ENCODE measurements at regions not wholly inside any gene's neighbourhood (a gene's known extent, or its start where the extent isn't known, plus 50 kb on each side); places are given as distances from the start of the nearest gene placed in this dataset.

GRCh38 chr11:92763336-92763735 lies 206.1 kb upstream of the MTNR1B start:
- TF ChIP-seq TAF1 (IDR thresholded peaks at IDR 0.05; ENCODE audit: borderline replicate concordance, low read depth, low read length) (no peak), POLR2A (IDR thresholded peaks at IDR 0.05; ENCODE audit: low read depth, low read length) (no peak), POLR2AphosphoS5 (IDR thresholded peaks at IDR 0.05; ENCODE audit: low read depth, low read length) (no peak)
- no peak for FAIRE-seq
- DNase-seq (ENCODE audit: insufficient read length): no peak

GRCh38 chr11:92764128-92764527 lies 205.3 kb upstream of the MTNR1B start:
- DNase-seq (ENCODE audit: insufficient read length) (no peak), FAIRE-seq (peak; percentile 5)
- TF ChIP-seq TAF1 (IDR thresholded peaks at IDR 0.05; ENCODE audit: borderline replicate concordance, low read depth, low read length) (no peak), POLR2A (IDR thresholded peaks at IDR 0.05; ENCODE audit: low read depth, low read length) (no peak), POLR2AphosphoS5 (IDR thresholded peaks at IDR 0.05; ENCODE audit: low read depth, low read length) (no peak)

- FAIRE-seq (peak; percentile 78), DNase-seq (ENCODE audit: insufficient read length) (no peak)
- no peak for TF ChIP-seq POLR2AphosphoS5 (IDR thresholded peaks at IDR 0.05; ENCODE audit: low read depth, low read length)
- no peak for TF ChIP-seq TAF1 (IDR thresholded peaks at IDR 0.05; ENCODE audit: borderline replicate concordance, low read depth, low read length)
- no peak for TF ChIP-seq POLR2A (IDR thresholded peaks at IDR 0.05; ENCODE audit: low read depth, low read length)
Measured at GRCh38 chr11:92765082-92765840, 204.2 kb upstream of the MTNR1B start.

- DNase-seq (ENCODE audit: insufficient read length) (no peak), FAIRE-seq (peak; percentile 53)
- no peak for TF ChIP-seq POLR2AphosphoS5 (IDR thresholded peaks at IDR 0.05; ENCODE audit: low read depth, low read length)
- no peak for TF ChIP-seq POLR2A (IDR thresholded peaks at IDR 0.05; ENCODE audit: low read depth, low read length)
- no peak for TF ChIP-seq TAF1 (IDR thresholded peaks at IDR 0.05; ENCODE audit: borderline replicate concordance, low read depth, low read length)
Measured at GRCh38 chr11:92765965-92766371, 203.5 kb upstream of the MTNR1B start.

- DNase-seq (ENCODE audit: insufficient read length) (no peak), FAIRE-seq (no peak)
- no peak for TF ChIP-seq POLR2A (IDR thresholded peaks at IDR 0.05; ENCODE audit: low read depth, low read length)
- no peak for TF ChIP-seq TAF1 (IDR thresholded peaks at IDR 0.05; ENCODE audit: borderline replicate concordance, low read depth, low read length)
- no peak for TF ChIP-seq POLR2AphosphoS5 (IDR thresholded peaks at IDR 0.05; ENCODE audit: low read depth, low read length)
Measured at GRCh38 chr11:92766698-92767097, 202.8 kb upstream of the MTNR1B start.

- no peak for FAIRE-seq
- no peak for DNase-seq (ENCODE audit: insufficient read length)
- TF ChIP-seq TAF1 (IDR thresholded peaks at IDR 0.05; ENCODE audit: borderline replicate concordance, low read depth, low read length): no peak
- no peak for TF ChIP-seq POLR2A (IDR thresholded peaks at IDR 0.05; ENCODE audit: low read depth, low read length)
- TF ChIP-seq POLR2AphosphoS5 (IDR thresholded peaks at IDR 0.05; ENCODE audit: low read depth, low read length): no peak
Measured at GRCh38 chr11:92767416-92767815, 202.0 kb upstream of the MTNR1B start.

GRCh38 chr11:92768121-92768840 lies 201.2 kb upstream of the MTNR1B start:
- TF ChIP-seq TAF1 (IDR thresholded peaks at IDR 0.05; ENCODE audit: borderline replicate concordance, low read depth, low read length) (no peak), POLR2AphosphoS5 (IDR thresholded peaks at IDR 0.05; ENCODE audit: low read depth, low read length) (no peak), POLR2A (IDR thresholded peaks at IDR 0.05; ENCODE audit: low read depth, low read length) (no peak)
- no peak for DNase-seq (ENCODE audit: insufficient read length)
- FAIRE-seq: no peak

- no peak for FAIRE-seq
- DNase-seq (ENCODE audit: insufficient read length): no peak
- no peak for TF ChIP-seq POLR2A (IDR thresholded peaks at IDR 0.05; ENCODE audit: low read depth, low read length)
- TF ChIP-seq TAF1 (IDR thresholded peaks at IDR 0.05; ENCODE audit: borderline replicate concordance, low read depth, low read length): no peak
Measured at GRCh38 chr11:92769112-92769511, 200.3 kb upstream of the MTNR1B start.

GRCh38 chr11:92770419-92770818 lies 199.0 kb upstream of the MTNR1B start:
- DNase-seq (ENCODE audit: insufficient read length): no peak
- TF ChIP-seq POLR2AphosphoS5 (IDR thresholded peaks at IDR 0.05; ENCODE audit: low read depth, low read length) (no peak), TAF1 (IDR thresholded peaks at IDR 0.05; ENCODE audit: borderline replicate concordance, low read depth, low read length) (no peak), POLR2A (IDR thresholded peaks at IDR 0.05; ENCODE audit: low read depth, low read length) (no peak)
- FAIRE-seq: peak; percentile 27

GRCh38 chr11:92770981-92771380 lies 198.5 kb upstream of the MTNR1B start:
- no peak for FAIRE-seq
- no peak for TF ChIP-seq POLR2A (IDR thresholded peaks at IDR 0.05; ENCODE audit: low read depth, low read length)
- TF ChIP-seq TAF1 (IDR thresholded peaks at IDR 0.05; ENCODE audit: borderline replicate concordance, low read depth, low read length): no peak
- TF ChIP-seq POLR2AphosphoS5 (IDR thresholded peaks at IDR 0.05; ENCODE audit: low read depth, low read length): no peak

GRCh38 chr11:92771701-92772100 lies 197.8 kb upstream of the MTNR1B start:
- FAIRE-seq: no peak
- DNase-seq (ENCODE audit: insufficient read length): no peak
- no peak for TF ChIP-seq POLR2AphosphoS5 (IDR thresholded peaks at IDR 0.05; ENCODE audit: low read depth, low read length)
- TF ChIP-seq POLR2A (IDR thresholded peaks at IDR 0.05; ENCODE audit: low read depth, low read length): no peak
- TF ChIP-seq TAF1 (IDR thresholded peaks at IDR 0.05; ENCODE audit: borderline replicate concordance, low read depth, low read length): no peak

More at GRCh38 chr11:92770981-92771380, 198.5 kb upstream of the MTNR1B start:
- no peak for DNase-seq (ENCODE audit: insufficient read length)
